Common myeloid progenitor, CD34-positive (primary cell): ENCODE measurements at regions not wholly inside any gene's neighbourhood (a gene's known extent, or its start where the extent isn't known, plus 50 kb on each side); places are given as distances from the start of the nearest gene placed in this dataset.
"Not testable (repeated sequence)": the region's sequence is repeated elsewhere in the genome, so short reads cannot be mapped to it uniquely, and the experiment has no call there.

Experiments
- CTCF ChIA-PET: fragments of 350-600 bp; sonication (Branson Sonifier 250); formaldehyde crosslinking; loops from one replicate; lab custom pipeline; 2021; ENCODE audit warnings: antibody characterized with exemption; lab: Charles Lee
- POLR2A ChIA-PET: fragments of 350-600 bp; sonication (Branson Sonifier 250); formaldehyde crosslinking; loops from one replicate; lab custom pipeline; 2021; ENCODE audit warnings: antibody characterized with exemption; lab: Charles Lee
- DNase-seq, 3 donors: peaks; one replicate each; pipeline versions ENCODE4 v3.0.0 to v3.0.0-alpha.2; 2013
- H3K27ac ChIP-seq, 2 experiments: 1 replicate in 1 of 2; 2 replicates in 1 of 2; pipeline ENCODE4 v1.7.0; 2013; ENCODE audit warnings: inconsistent platforms in 2 of 2, low read length in 2 of 2, mild to moderate bottlenecking in 2 of 2, low read depth in 1 of 2, moderate library complexity in 1 of 2; ENCODE audit not compliant: severe bottlenecking in 2 of 2, insufficient read depth in 1 of 2, poor library complexity in 1 of 2
- H3K27me3 ChIP-seq, 5 experiments: replicated peaks in 2 of 5; 1 replicate in 3 of 5; 2 replicates in 2 of 5; pipeline versions ENCODE4 v1.6.1 to v1.7.0; 2013; ENCODE audit warnings: low read length in 4 of 5, mild to moderate bottlenecking in 2 of 5, moderate library complexity in 2 of 5, inconsistent platforms in 1 of 5; ENCODE audit not compliant: insufficient read depth in 5 of 5, control insufficient read depth in 4 of 5
- H3K36me3 ChIP-seq, 4 experiments: 1 replicate in 2 of 4; 2 replicates in 2 of 4; pipeline versions ENCODE4 v1.6.1 to v1.7.0; 2013; ENCODE audit warnings: low read length in 3 of 4, control low read depth in 1 of 4, mild to moderate bottlenecking in 1 of 4; ENCODE audit not compliant: control insufficient read depth in 4 of 4, insufficient read depth in 4 of 4
- H3K4me1 ChIP-seq, 4 experiments: 1 replicate in 3 of 4; 2 replicates in 1 of 4; pipeline versions ENCODE4 v1.6.1 to v1.7.1; 2013; ENCODE audit warnings: low read length in 3 of 4, mild to moderate bottlenecking in 3 of 4, control low read depth in 1 of 4, inconsistent platforms in 1 of 4, moderate library complexity in 1 of 4; ENCODE audit not compliant: control insufficient read depth in 4 of 4, insufficient read depth in 4 of 4; ENCODE audit errors: control extremely low read depth in 1 of 4
- H3K4me3 ChIP-seq, 7 experiments: 1 replicate in 4 of 7; 2 replicates in 3 of 7; pipeline versions ENCODE4 v1.5.1 to v1.7.0; 2013; ENCODE audit warnings: mild to moderate bottlenecking in 7 of 7, low read length in 6 of 7, moderate library complexity in 6 of 7, inconsistent platforms in 2 of 7, low read depth in 2 of 7, control low read depth in 1 of 7; ENCODE audit not compliant: insufficient read depth in 4 of 7, control insufficient read depth in 1 of 7; ENCODE audit errors: extremely low read depth in 1 of 7
- H3K9me3 ChIP-seq, 5 experiments: 1 replicate in 4 of 5; 2 replicates in 1 of 5; pipeline versions ENCODE4 v1.6.1 to v1.7.1; 2013; ENCODE audit warnings: low read length in 4 of 5, mild to moderate bottlenecking in 2 of 5, inconsistent platforms in 1 of 5, low read depth in 1 of 5, moderate library complexity in 1 of 5; ENCODE audit not compliant: control insufficient read depth in 4 of 5, insufficient read depth in 2 of 5; ENCODE audit errors: control extremely low read depth in 1 of 5
- WGBS: methylation state at CpG from one replicate; pipeline ENCODE4 v1.1.5; 2013; ENCODE audit not compliant: insufficient coverage; 5-methylcytosine and 5-hydroxymethylcytosine counted together

GRCh38 chr1:80540149-80540548, 1260.6 kb upstream of the ADGRL2 start:
- H3K4me3 ChIP-seq = no peak overlapping the region
- no peak for DNase-seq
- H3K4me1 ChIP-seq = no peaks in the 10 kb centered on the region
- POLR2A ChIA-PET = no interaction called here
- H3K27me3 ChIP-seq = peaks cover 0 to 3% (median 0%) of the 10 kb centered on the region in 5 experiments
- CTCF ChIA-PET = no interaction called here
- WGBS = no CpG with 5 or more reads among the region's 1 CpG
- H3K9me3 ChIP-seq = no peaks in the 10 kb centered on the region
- no peaks in the 10 kb centered on the region for H3K36me3 ChIP-seq
- H3K27ac ChIP-seq = no peak overlapping the region

DNA sequence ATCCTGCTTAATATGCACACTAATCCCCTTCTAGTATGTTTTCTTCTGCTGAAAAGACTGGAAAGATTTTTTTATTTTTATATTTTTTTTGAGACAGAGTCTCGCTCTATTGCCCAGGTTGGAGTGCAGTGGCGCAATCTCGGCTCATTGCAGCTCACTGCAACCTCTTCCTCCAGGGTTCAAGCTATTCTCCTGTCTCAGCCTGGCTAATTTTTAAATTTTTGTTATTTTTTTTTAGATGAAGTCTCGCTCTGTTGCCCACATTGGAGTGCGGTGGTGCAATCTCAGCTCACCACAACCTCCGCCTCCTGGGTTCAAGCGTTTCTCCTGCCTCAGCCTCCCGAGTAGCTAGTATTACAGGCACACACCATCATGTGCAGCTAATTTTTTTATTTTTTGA, 1261.4 kb upstream of the ADGRL2 start:
- H3K4me3 ChIP-seq, DNase-seq, H3K36me3 ChIP-seq, H3K9me3 ChIP-seq, H3K27ac ChIP-seq, POLR2A ChIA-PET, H3K27me3 ChIP-seq, H3K4me1 ChIP-seq: not testable (repeated sequence)
- 92% methylated on average over 5 of the region's 8 CpGs for WGBS
- CTCF ChIA-PET = interaction anchor here (0.6 kb wide), 1 partner anchor 36 kb away, joined by 3 read pairs; no protein-coding TSS in a partner anchor

- Histone ChIP-seq H3K36me3 (no peaks in the 10 kb centered on the region), H3K27ac (no peak overlapping the region), H3K4me1 (no peaks in the 10 kb centered on the region), H3K27me3 (peaks cover 0 to 3% (median 0%) of the 10 kb centered on the region in 5 experiments), H3K9me3 (no peaks in the 10 kb centered on the region), H3K4me3 (no peak overlapping the region)
- POLR2A ChIA-PET = no interaction called here
- no peak for DNase-seq
- WGBS = 100% methylated on average over 2 of the region's 4 CpGs
- CTCF ChIA-PET = no interaction called here
Observed at GRCh38 chr1:80536461-80536860, 1264.3 kb upstream of the ADGRL2 start.

DNA sequence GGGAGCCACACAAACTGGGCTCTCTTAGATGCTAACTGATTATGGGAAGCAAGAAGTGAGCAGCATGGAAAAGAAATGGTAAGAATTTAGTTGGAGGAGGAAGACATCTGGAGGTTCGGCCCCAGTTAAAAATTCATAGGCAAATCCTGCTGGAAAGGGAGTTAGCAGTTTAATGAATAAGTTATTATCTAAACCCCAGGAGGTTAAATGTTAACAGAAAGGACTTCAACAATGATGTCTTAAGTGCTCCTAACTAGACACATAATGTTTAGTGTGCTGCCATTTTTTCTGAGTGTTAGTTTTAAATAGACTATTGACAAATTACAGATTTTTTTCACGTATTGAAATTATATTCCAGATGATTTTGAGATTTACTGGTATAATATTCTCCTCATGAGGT, 1265.3 kb upstream of the ADGRL2 start:
- POLR2A ChIA-PET = no interaction called here
- Histone ChIP-seq H3K9me3 (no peaks in the 10 kb centered on the region), H3K4me3 (no peak overlapping the region), H3K4me1 (no peaks in the 10 kb centered on the region), H3K36me3 (no peaks in the 10 kb centered on the region), H3K27me3 (peaks cover 0 to 3% (median 0%) of the 10 kb centered on the region in 5 experiments), H3K27ac (no peak overlapping the region)
- CTCF ChIA-PET = no interaction called here
- 86% methylated on average over 1 of the region's 2 CpGs for WGBS
- no peak for DNase-seq

DNA sequence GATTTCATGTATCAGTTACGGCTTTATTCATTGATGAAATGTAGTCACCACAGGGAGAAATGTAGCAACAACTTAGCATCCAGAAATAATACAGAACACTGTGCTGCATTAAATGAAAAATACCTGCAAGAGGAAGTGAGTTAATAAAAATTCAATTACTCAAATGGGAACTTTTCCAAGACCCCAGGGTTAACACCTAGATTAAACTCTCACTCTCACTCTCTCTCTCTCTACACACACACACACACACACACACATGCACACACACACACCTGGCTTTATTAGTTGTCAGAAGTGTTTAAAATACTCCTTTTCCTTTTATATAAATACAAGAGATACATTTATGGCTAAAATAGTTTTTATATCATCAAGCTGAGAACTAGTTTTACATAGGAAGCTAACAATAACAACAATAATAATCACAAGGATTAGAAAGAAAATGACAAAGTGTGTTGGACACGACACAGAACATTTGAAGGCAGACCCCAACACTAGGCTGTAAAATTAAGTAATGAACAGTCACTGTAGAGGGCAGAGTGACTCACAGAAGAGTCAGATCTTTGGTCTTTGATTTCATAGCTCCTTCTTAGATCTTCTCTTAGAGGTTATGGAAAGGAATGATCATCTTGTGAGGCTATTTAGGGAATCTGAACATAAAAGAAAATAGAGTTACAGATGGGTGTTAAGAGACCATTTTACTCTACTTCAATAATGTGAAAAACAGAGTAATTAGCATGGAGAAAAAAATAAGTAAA, 1266.0 kb upstream of the ADGRL2 start:
- Histone ChIP-seq H3K4me3 (no peak overlapping the region), H3K36me3 (no peaks in the 10 kb centered on the region), H3K4me1 (no peaks in the 10 kb centered on the region), H3K27me3 (peaks cover 0 to 3% (median 0%) of the 10 kb centered on the region in 5 experiments), H3K9me3 (no peaks in the 10 kb centered on the region), H3K27ac (no peak overlapping the region)
- POLR2A ChIA-PET = no interaction called here
- WGBS = no CpG with 5 or more reads among the region's 2 CpGs
- CTCF ChIA-PET = no interaction called here
- no peak for DNase-seq

DNA sequence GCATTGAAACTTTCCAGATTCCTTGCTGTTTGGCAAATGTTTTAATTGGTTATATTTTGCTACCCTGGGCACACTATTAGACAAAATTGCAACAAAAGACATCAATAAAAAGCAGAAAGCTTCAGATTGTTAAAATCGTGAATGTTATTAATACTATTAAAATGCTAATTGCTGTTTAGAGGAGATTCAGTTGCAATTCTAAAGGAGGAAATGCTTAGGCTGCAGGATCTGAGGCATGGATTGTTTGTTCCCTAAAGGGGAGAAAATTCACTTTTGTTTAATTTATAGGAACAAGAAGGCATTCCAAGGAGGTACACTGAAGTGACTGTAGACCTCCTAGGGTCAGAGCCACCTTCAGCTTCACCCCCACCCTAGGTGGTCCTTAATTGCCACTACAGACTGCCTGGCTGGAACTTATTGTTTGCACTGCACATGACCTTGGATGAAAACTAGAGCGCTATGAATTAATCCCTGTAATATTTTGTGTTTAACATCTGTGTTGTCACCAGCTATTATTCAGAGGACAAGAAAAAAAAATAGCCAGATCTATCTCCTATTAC, 1266.9 kb upstream of the ADGRL2 start:
- H3K9me3 ChIP-seq = no peaks in the 10 kb centered on the region
- CTCF ChIA-PET = no interaction called here

DNA sequence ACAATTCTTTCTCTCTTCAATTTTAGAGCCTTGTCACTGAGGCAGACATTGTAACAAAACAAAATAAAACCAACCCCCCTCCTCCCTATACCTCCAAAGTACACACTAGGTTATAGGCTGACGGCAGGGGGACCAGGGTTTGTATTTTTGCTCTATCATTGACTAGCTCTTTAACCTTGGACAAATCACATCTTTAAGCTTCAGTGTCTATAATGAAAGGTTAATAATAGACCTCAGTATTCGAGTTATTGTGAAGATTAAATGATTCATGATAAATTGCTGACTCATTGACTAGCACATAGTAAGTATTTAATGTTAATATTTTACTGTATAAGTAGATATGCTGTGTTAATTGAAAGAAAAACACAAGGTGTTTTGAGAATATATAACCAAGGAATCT, 1267.6 kb upstream of the ADGRL2 start:
- H3K36me3 ChIP-seq = no peaks in the 10 kb centered on the region
- POLR2A ChIA-PET = no interaction called here
- peaks cover 0 to 8% (median 0%) of the 10 kb centered on the region in 5 experiments for H3K27me3 ChIP-seq
- no peak for DNase-seq
- no CpG with 5 or more reads among the region's 2 CpGs for WGBS
- H3K4me3 ChIP-seq = no peak overlapping the region
- no peak overlapping the region for H3K27ac ChIP-seq
- CTCF ChIA-PET = no interaction called here
- no peaks in the 10 kb centered on the region for H3K4me1 ChIP-seq
- peaks cover 0 to 3% (median 0%) of the 10 kb centered on the region in 5 experiments for H3K9me3 ChIP-seq

More for the DNA sequence above, 1266.9 kb upstream of the ADGRL2 start:
- Histone ChIP-seq H3K4me1 (no peaks in the 10 kb centered on the region), H3K27me3 (peaks cover 0 to 3% (median 0%) of the 10 kb centered on the region in 5 experiments), H3K36me3 (no peaks in the 10 kb centered on the region), H3K4me3 (no peak overlapping the region), H3K27ac (no peak overlapping the region)
- no CpG with 5 or more reads among the region's 2 CpGs for WGBS
- no peak for DNase-seq
- POLR2A ChIA-PET = no interaction called here
